NCI-H524 (cell line): ENCODE measurements at regions not wholly inside any gene's neighbourhood (a gene's known extent, or its start where the extent isn't known, plus 50 kb on each side); places are given as distances from the start of the nearest gene placed in this dataset.
"Not testable (repeated sequence)": the region's sequence is repeated elsewhere in the genome, so short reads cannot be mapped to it uniquely, and the experiment has no call there.

Experiments used
- DNase-seq, 2 experiments: peaks; one replicate each; lab custom pipeline; 2025; lab: John Stamatoyannopoulos, UW

DNA sequence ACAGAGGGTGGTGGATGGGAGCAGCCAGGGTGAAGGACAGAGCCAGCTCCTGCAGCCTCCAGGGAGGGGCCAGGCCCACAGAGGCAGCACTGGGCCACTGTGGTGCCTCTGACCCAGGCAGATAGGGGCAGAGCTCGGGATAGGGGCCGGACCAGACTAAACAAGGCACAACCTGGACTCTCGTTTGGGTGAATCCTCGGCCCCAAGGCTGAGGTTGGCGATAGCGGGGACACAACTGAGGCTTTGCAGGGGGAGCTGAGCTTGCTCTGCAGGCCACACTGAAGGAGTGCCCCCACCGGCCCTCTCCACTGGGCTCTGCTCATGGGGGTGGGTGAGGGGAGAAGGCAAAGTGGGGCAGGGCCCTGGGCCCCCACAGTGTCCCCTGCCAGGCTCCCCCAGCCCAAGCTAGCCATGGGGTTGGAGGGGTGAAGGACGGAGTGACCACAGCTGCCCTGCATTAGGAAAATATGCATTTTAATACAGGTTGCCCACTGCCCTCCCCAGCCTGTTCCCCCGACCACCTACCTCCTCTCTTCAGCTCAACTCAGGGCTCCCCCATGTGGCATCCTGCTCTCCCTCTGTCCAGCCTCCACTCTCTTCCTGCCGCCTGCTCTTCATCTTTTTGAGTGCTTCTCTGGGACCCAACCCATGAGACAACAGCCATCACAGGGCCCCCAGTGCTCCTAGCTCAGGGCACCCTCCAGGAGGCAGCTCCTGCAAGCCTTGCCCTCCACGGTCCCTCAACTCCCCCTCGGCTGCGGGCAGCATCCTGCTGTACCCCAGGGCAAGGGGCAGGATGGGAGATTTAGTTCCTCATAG, 152.8 kb downstream of the INHBB start:
- no peak for DNase-seq

DNA sequence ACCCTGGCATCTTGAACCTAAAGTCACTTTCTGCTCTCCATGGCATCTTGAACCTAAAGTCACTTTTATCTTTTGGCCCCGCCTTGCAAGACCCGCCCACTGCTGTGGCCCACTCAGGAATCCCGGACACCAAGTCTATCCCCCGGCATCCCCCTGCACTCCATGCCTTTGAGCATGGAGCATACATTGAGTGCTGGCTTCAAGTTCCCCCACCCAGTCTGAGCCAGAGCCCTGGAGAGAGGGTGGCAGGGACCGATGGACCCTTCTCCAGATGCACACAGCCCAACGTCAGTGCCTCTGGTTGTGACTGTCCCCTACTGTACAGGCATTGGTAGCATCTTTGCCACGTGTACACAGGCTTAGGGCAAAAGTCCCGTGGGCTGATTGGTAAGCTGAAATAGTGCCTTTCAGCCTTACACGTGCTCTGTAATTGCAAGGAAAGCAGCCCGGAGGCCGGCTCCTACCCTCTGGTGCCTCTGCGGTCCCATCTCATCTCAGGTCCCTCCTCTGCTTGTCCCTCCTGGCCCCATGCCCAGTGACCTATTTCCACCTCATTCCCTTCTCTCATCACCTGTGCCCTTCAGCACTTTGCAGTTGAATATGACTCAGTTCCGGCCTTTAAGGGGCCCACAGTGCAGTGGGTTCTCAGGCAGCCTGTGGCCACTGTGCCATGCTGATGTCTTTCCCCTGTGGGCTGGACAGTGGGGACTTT, 154.0 kb downstream of the INHBB start:
- DNase-seq: no peak

DNA sequence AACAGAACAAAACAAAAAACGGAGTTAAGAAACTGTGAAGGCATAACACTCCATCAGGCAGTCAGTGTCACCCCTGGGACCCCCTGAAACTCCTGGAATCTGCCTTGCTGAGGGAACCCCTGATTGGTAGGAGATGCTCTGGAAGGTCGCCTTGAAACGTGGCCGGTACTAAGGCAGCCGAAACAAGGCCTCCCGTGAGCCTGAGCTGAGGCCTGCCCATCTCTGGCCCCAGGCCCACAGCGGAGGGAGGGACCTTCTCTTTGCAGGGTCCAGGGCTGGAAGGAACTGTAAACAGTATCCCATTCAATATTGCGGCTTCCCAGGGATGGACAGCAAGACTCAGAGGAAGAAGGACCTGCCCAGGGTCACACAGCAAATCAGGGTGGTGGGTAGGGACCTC, 155.7 kb downstream of the INHBB start:
- DNase-seq: no peak

DNA sequence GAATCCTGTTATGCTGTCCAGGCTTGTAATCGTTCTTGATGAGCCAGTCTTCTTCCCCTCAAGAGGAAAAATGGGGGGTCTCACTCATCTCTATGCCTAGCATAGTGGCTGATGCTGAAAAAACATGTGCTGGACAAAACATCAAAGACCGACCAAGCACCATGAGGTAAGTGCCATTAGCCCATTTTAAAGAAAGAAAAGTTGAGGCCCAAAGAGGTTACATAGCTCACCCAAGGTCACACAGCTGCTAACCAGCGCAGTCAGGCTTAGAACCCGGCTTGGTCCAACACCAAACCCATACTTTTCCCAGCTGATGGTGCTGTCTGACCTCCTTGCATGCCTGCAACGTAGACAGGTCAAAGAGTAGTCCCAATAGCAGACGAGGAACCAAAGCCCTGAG, 156.4 kb downstream of the INHBB start:
- no peak for DNase-seq

DNA sequence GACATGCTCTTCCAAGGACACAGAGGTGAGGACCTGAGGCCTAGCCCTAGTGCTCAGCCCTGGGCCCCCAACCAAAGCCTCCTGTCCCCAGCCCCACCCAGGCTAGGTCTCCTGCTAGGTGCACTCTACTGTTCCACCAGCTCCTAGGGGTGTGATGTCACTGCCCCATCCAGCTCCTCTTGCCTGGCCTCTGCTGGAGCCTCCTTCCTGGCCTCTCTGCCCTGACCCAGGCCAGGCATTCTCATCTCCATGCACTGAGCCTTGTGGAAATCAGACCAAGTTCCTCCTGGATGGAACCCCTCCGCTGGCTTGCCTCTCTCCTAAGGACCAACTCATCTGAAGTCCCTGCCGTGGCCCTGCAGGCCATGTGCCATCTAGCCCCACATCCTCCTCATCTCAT, 156.8 kb downstream of the INHBB start:
- no peak for DNase-seq

DNA sequence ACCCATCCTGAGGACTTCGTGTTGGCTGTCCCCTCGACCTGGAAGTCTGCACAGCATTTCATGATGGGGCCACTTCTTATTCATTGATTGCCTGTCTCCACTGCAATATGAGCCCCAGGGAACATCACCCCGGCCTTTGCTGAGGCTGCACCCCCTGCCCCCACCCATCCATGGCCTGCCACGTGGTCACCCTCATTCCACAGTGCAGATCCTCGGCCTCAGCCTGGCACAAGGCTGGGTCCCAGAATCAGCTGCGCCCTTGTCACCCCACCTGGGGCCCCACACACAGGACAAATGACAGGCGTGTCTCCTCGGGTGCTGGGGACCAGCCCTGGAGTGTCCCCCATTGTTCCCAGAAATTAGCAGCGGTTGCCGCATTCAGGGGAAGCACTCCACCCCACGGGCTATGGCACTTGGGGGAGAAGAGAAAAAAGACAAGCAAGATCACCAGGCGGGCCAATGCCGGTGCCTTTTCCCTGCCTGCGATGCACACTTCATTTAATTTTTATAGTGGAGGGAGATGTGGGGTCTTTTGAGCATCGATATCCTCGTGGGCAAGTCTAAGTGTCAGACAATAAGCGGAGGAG, 157.4 kb downstream of the INHBB start:
- DNase-seq: no peak

DNA sequence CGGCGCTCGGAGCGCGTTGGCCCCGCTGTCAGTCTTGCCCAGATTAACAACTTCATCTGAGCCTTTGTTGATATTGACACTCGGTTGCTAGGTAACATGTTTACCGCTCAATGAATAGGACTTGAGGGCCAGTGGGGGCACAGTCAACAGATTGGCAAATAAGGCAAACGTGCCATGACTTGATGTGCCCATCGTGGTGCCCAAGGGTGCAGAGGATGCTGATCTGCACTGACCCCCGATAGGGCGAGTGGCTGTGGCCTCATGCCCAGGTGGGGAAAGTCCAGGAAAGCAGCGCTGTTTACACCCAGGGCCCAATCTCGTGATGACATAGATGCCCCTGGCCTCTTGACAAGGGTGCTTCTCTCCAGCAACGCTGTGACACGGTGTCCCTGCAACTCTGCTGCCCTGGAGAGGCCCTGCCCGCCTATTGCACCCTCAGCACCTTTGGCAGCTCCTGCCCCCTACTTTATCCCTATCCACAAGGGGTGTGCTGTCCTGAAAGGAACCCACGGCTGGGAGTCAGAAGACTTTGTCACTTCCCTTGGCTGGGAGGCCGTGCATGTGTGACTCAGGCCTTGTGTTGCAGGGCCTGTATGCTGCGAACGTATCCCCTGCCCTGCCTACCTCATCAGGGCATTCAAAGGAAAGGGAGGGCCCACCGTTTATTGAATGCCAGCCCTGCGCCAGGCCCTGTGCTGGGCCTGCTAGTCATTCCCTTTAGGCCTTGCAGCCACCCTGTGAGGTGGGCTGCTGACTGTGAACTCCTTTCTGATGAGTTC, 158.0 kb downstream of the INHBB start:
- no peak for DNase-seq

DNA sequence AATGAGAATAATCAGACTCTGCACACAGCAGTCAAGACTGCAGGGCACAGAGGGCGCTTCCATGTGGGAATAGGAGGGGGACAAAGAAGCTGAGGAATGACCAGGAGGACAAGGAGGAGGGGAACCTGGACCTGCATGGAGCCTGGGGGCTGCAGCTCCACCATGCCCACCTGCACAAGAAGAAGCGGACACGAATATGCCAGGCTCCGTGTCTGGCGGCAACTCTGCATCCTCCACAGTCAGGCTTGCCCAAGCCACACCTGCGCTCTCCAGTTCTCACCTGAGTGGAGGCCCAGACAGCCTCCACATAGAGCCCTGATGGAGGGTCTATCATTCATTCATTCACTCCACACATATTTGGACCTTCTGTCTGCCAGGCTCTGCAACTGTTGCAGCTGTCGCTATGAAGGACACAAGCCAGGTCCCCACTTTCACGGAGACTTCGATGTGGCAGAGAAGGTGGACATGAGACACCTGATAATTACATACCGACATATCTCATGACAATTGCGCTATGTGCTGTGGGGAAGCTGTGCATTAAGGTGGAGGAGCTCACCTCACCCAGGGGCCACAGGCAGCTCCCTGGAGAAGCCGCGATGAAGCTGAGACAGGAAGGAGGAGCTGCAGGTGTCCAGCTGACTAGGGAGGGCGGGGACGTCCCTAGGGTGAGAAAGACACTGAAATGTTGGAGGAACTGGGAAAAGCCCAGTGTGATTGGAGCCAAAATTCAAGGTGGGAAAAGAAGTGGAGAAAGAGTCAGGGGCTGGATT, 159.2 kb downstream of the INHBB start:
- DNase-seq: no peak

DNA sequence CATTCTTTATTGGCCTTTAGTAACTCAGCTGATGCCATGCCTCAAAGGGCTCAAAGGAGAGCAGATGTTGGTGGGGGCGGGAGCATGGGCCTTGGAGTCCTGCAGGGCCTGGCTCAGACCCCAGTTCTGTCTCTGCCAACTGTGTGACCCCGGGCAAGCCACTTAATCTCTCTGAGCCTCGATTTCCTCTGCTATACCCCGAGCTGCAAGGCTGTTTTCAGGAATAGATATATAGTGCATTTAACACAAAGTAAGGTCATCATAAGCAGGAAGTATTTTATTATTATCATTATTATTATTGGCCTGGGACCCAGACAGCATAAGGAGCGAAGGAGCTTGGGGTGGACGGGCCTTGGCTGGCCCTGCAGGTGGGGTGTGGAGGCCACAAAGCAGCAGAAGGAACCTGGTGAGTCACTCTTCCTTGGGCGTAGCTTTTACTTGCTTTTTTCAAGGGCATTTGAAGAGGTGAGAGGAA, 162.7 kb downstream of the INHBB start:
- no peak for DNase-seq

DNA sequence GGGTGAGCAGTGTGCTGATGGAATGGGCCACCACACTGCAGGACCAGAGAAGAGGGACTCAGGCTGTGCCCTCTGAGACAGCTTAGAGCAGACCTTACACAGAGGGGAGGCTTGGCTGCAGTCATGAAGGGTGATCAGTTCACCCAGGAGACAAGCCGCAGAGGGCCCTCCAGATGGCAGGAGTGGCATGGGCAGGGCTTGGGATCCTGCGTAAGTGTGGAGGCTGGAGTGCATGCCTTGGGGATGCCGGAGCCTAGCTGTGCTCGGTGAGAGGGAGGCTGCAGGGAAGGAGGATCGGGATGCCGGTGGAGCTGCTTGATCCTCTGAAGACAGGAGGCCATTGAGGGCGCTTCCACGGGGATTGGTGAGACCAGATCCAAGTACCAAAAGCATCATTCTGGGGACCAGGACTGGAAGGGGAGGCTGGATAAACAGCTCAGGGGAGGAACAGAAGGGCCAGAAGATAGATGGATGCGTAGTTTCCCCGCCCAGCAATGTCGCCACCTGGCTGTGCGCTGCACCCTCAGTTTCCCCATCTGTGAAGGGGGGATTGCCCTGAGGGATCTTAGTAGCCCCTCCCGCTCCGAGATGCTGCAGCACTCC, 163.4 kb downstream of the INHBB start:
- DNase-seq: peak in 1 of 2 experiments; percentile 45

DNA sequence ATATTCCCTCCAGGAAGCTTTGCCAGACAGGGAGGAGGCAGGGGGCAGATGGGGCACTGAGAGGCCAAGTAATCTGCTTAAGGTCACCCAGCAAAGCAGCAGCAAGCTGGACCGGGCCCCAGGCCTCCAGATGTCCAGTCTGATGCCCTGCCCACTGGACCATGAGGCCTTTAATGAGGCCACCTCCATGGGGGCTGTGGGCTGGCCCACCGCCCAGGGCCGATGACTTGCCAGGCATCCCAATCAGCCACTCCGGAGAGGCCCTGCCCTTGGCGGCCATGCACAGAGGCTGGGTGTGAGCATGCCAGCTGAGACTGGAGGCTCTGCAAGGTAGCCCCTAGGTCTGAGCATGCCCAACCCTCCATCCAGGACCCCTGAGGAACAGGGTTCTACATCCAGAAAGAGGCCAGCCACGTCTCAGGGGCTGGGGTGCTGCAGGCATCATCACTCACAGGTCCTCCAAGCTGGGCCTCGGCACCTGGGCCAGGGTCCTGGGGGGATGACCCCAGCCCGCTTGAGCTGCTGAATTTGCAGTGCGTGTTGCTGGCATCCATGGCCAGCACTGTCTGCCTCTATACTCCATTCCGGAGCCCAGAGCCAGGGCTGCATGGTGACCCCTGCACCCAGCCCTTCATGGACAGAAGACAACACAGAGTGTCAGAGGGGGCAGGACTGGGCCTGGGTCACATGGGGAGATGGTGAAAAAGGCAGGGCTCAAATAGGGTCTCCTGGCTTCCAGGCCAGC, 164.2 kb downstream of the INHBB start:
- no peak for DNase-seq

DNA sequence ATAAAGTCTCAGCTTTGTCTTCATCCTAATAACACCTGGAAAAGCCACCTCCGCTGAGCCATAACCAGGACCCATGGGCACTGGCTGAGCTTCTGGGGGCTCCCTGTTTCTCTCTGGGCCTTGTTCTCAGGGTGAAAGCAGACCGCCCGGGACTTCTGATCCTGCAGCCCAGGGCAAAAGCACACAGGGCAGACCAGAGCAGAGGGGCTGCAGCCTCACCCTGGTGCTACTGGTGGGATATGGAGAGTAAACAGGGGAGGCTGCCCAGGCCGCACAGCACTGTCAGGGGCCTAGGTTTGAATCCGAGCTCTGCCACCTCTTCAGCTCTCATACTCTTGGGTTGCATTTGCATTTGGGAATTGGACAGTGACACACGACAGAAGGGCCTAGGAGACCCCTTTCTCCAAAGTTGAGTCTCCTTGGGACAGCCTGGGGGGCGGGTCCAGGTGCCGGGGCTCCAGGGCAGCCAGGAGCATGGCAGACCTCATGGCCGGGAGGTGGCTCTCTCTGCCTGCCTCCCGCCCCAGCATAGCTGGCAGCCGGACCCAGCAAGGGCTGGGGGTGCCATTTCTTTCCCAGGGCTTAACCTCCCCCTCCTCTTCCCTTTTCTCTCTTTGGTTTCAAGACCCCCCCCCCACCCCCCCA, 164.9 kb downstream of the INHBB start:
- DNase-seq: no peak

DNA sequence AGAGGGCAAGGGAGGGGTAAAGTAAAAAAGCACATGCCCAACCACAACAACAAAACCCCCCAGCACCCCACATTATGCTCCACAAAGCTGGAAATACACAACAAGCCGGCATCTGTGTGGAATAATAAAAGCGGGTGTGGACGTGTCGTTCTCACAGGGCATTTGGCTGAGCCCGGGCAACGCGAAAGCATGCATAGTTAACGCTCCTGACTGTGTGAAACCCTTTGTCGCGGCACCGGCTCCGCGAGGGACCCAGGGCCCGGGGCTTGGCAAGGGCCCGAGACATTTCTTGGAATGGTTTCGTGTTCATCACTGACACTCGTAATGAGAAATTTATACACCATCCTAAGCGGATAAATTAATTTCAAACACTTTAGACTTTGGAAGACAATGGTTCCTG, 165.6 kb downstream of the INHBB start:
- DNase-seq: no peak

DNA sequence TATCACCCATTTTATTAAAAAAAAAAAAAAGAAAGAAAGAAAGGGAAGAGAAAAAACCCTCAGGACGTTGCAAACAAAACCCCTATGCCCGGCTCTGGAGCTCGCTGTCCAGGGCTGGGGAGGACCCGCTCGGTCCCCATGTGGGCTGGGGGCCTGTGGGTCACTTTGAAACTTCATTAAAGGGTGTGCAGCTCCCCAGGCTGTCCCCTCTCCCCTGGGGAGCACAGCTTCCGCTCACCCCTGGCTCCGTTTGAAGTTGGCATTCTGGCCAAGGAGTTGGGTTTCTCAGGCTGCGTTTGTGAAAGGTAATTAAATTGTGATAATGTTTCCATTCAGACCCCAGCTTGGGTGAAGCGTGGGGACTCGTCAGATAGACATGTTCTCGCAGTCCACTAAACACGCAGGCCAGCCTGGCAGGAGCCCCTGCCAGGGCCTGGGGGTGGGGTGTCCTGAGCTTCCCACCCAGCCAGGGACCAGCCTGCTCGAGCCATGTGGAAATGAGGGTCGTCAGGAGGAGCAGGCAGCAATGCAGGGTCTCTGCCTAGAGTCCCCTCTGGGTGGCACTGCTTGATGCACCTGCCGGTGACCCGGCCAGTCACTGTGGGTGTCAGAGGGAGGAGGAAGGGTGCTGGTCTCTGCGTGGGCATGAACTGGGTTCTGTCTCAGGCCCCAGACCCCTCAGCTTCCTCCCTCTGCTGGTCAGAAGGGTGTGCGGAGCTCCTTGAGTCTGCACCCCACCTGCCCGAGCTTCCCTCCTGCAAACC, 166.2 kb downstream of the INHBB start:
- DNase-seq: no peak

DNA sequence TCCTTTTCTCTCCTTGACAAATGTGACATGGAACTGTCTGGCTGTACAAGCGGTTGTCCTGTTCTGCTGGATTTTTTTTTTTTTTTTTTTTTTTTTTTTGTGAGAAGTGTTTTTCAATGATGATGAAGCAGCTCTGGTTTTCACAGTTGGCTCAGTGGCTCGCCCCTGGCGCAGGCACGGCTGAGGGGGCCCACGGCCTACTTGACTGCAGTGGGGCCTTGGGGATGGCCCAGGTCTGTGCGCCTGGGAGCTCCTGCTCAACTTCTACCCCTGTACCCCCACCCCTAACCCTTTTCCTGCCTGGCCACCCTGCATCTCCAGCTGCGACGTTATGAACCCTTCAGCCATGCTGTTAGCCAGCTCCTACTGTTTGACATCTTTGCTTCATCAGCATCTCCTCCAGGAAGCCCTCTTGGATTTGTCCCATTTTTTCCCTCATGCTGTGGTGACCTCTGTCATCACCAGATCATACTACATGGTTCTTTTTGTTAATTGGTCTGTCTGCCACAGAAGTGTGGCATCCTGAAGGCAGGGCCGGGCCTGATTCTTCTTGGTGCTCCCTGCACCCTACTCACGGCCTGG, 167.9 kb downstream of the INHBB start:
- DNase-seq: no peak

DNA sequence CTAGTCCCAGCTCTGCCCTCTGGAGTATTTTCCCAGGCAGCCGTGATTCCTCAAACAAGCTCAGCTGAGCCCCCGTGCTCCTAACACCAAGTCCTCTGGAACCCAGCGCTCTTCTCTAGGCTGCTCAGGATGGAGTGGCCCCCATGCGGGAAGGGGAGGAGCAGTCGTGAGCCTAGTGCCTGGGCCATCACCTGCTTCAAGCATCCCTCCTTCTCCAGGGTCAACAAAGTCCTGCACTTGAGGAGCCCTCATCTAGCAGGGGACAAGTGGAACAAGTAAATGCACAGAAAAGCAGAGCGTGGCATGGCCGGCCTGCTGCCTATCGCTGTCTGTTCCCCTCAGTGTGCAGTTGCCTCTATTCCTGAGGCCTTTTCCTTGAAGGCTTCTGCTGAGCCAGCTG, 168.6 kb downstream of the INHBB start:
- DNase-seq: no peak

DNA sequence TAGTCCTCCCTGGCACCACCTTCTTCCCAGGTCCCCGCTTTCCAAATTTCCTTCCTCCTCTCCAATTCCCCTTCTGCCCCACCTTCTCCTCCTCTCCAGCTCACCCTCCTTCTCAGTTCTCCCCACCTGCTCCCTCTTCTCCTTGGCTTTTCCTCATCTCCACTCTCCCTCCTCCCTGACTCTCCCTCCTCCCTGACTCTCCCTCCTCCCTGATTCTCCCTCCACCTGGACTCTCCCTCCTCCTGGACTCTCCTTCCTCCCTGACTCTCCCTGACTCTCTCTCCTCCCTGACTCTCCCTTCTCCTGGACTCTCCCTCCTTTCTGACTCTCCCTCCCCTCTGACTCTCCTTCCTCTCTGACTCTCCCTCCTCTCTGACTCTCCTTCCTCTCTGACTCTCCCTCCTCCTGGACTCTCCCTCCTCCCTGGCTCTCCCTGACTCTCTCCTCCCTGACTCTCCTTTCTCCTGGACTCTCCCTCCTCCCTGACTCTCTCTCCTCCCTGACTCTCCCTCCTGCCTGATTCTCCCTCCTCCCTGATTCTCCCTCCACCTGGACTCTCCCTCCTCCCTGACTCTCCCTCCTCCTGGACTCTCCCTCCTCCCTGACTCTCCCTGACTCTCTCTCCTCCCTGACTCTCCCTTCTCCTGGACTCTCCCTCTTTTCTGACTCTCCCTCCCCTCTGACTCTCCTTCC, 169.3 kb downstream of the INHBB start:
- DNase-seq: not testable (repeated sequence)
